ENCODE measurements at regions not wholly inside any gene's neighbourhood (a gene's known extent, or its start where the extent isn't known, plus 50 kb on each side); places are given as distances from the start of the nearest gene placed in this dataset.
A peak's percentile ranks its signal among the peaks of the same experiment; 100 is the strongest.

GRCh38 chr6:22670605-22671004 is 101.2 kb downstream of the HDGFL1 start:
- no peak for DNase-seq

DNA sequence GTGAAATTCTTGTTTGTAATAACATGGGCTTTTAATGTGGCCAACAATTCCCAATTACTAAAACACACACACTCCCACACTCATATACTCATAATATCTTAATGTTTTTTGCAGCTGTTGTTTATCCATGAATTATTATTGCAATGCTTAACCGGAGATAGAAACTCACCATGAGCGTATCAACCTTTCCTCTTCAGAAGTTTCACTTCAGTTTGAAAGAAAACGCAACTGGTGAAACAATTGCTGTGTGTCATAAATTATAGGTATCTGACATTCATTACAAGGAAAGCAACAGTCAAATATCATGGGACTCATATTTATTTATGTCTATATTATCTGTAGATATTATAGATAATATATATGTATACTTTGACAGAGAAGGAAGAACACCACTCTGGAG is 104.1 kb downstream of the HDGFL1 start:
- DNase-seq = no peak

DNA sequence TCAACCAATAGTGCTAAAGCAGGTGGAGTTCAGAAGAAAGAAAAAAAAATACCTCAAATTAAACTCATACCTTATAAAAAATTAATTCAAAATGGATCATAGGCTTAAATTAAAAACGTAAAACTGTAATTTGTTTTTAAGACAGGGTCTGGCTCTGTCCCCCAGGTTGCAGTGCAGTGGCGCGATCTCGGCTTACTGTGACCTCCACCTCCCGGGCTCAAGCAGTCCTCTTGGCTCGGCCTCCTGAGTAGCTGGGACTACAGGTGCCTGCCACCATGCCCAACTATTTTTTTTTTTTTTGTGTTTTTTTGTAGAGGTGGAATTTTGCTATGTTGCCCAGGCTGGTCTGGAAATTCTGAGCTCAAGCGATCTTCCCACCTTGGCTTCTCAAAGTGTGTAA is 111.6 kb downstream of the HDGFL1 start:
- no peak for DNase-seq

- DNase-seq = no peak
Measured at GRCh38 chr6:22681761-22682160, 112.4 kb downstream of the HDGFL1 start.

DNA sequence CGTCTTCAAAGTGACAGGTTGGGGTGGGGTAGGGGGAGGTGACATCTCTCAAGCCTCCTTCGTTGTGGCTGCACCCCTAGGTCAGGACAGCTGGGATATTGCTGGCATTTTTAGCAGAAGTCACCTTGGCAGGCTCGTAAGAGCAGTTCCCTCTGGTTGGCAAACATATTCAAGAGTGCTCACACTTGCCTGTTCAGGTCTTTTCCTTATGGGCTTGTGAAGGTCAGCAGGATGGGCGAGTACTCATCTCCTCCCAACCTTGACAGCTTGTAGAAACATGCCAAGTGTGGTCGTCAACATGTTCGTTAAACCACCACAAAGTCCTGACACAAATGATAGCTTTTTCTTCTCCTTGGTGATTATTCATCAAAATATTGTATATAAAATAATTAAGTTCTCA is 113.6 kb downstream of the HDGFL1 start:
- no peak for DNase-seq

GRCh38 chr6:22690446-22690845 is 121.1 kb downstream of the HDGFL1 start:
- no peak for DNase-seq

DNA sequence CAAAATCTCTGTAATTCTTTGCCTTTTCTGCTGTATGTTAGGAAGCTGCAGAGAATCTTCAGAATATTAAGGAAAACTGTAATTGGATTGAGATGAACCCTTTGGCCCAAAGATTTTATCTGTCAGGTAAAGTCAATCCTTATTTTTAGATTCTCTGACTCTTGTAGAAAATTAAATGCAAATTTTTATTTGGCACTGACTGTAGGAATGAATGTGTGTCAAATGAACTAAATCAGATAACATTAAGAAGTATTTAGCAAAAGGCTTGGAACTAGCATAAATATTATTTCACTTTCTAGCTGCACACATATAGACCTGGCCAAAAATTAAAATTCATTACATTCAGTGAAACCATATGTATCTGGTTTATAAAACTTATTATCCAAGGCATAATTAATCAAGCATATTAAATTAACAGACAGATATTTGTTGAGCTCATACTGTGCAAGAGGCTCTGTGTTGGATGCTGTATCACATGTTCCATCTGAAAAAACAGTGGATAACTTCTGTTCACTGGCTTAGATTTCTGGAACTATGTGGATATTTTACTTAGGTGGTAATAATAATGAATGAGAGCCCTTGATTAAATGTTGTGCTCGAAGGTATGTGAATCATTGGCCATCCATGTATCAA is 124.8 kb downstream of the HDGFL1 start:
- no peak for DNase-seq

GRCh38 chr6:22696481-22696880 is 127.1 kb downstream of the HDGFL1 start:
- no peak for DNase-seq

DNA sequence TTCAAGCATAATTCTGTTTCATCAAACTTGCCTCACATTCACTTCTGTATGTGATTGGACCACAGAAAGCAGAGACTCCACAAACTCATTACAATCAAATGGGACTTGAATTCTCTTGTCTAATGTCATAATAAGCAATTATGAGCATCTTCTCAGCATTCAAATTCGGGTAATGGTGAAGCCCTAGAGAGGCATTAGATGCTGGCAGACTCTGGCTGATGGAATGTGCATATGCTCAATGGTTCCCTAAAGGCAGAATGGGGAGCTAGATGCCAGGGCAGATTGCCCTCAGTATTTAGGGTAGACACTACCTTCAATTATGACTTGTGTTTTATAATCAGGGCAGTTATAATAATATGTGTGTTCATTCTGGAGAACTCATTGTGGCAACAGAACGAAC is 127.9 kb downstream of the HDGFL1 start:
- no peak for DNase-seq

DNA sequence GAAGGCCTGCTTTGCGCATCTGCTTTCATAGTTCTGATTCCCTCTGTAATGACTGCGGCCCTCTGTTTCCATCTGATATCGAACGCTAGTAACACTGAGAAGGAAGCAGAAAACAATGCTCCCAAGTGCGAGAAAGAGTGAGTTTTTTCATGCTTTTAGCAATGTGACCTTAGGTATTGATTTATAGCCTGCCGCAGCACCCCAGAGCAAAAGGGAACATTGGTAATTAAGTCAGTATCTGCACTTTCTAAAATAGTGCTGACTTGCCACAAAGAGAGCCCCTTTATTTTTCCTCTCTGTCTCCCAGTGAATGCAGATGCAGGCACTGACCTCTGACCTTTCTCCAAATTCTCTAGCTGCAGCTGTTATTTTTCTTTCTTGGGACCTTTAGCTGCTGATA is 129.8 kb downstream of the HDGFL1 start:
- DNase-seq = no peak

- no peak for DNase-seq
Measured at GRCh38 chr6:22706651-22707050, 137.3 kb downstream of the HDGFL1 start.

DNA sequence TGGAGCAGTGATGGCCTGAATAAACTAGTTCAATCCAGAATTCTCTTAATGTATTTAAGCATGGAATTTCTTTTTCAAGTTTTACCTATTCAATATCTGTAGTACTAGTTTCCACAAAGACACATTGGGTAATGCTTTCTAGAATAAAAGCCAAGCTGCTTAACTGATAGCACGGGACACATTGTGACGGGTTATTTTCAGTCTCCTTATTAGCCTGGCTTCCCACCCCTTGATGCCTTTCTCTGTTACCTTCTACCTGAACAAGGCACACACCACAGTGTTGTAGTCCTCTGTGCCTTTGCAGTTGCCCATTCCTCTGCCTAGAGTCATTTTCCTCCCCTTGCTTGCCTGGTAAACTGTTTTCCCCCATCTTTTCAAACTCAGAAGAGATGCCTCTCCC is 139.1 kb downstream of the HDGFL1 start:
- DNase-seq = no peak

DNA sequence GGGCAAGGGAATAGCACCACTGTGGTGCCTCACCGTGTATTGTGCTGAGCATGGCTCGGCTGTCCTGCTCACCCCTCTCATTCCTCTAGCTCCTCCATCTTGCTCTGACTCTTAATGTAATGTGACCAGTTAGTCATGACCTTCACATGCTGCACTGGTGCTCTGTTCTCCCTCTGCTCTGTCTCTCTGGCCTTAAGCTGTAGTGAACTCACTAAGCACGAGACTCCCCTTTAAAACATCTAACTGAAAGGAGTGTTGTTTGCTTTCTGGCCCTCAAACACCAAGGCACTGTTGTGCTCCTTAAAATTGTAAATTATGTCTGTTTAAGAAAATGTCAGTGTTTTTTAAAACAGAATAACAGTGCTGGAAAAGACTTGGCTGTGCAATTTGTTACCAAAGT is 140.4 kb downstream of the HDGFL1 start:
- no peak for DNase-seq

DNA sequence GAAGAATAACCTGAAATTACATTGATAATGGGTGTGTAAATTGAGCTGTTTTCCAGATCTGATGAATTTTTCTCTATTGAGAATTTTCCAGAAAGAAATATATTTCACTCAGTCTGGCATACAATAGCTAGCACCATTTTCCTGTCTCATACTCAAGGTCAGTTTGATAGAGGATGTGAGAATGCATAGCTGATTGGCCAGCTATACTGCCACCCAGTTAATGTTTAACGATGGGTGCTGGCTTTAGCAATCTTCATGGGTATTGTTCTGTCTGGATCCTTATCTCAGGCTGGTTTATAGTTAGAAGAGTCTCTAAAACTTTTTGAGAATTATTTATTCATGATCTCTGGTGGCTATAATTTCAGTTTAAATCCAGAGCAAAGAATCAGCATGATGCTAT is 147.4 kb downstream of the HDGFL1 start:
- no peak for DNase-seq

DNA sequence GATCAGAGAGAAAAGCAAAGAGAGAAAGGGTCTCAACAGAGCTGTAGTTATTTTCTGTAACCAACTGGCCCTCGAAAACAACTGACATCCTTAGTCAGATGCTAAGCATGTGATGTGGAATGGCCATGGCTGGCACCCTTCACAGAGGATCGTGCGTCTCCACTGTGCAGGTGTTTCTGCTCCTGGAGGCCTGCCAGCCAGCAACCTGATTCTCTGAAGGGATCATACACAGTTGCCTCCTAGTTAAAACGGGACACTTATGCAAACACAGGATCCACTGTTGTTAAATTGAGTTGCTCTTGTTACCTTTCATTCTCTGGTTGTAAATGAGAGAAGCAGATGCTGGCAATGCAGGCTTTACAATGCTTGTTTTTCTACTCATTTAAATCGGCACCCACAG is 148.5 kb downstream of the HDGFL1 start:
- DNase-seq = peak; percentile 93

GRCh38 chr6:22722913-22723312 is 153.5 kb downstream of the HDGFL1 start:
- DNase-seq = no peak

- no peak for DNase-seq
Measured at GRCh38 chr6:22726966-22727365, 157.6 kb downstream of the HDGFL1 start.

DNA sequence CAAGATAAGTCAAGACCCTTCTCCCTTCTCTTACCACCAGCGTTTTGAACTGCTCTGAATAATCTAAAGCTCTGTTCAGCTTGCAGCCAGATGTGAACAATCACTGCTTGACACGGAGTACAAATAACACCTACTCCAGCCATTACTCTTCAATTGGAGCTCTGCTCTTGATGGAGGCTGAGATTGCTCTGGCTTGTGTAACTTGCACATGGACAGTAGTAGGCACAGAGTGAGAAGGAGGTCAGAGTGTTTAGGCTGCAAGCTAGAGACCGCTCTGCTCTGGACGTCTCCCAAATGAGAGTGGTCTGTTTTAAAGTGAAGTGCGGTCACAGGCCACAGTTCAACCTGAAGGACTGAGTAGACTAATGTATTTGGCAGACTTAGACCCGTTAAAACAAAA is 158.3 kb downstream of the HDGFL1 start:
- no peak for DNase-seq

- DNase-seq = no peak
Measured at GRCh38 chr6:22732176-22732970, 163.0 kb downstream of the HDGFL1 start.

DNA sequence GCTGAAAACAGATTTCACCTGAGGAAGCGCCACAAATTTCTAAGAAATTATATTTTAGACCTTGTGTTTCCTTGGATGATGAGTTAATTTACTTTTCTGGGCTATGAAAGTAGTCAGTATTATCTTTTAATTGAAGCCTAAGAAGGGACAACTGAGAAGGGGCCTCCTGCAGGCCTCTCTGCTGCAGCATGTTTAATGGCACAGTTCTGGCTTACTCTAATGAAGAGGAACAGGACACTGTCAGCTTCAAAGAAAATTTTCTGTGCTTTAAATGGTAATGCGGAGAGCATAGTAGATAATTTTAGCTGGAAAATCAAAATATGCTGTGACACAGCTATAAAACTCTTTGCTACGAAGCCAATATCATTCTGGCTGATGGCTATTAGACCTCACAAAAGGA is 167.4 kb downstream of the HDGFL1 start:
- no peak for DNase-seq

DNA sequence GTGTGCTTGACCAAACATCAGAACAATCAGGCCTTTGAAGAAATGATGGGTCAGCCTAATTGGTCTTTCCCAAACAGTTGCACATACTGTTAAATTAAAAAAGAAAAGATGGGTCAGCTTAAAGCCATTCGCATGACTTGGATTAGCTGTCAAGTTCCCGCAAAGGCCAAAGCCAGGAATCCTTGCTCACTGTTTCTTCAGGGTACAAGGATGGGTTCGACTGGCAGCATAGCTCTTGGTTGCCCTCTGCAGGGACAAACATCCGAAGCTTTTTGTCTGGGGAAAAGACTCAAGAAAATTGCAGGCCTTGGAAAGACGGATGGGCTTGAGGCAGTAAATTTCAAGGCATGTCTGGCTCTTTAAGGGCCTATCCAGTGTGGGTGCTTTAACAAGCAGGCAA is 168.0 kb downstream of the HDGFL1 start:
- DNase-seq = no peak

DNA sequence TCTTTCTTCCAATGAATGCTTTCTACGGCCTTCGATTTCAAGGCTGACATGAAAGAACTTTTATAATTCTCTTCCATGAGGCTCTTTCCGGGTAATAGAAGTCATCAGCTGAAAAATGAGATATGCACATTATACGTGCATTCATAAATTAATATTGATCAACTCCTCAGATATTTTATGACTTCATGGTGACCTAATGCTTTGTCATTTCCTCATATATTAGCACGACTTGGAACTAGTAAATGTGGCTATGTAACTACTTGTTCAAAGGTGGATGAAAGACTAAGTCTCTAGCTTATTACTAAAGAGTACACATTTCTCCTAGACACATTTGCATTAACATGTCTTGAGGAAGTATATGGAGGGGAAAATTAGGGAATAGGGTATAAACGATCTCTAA is 168.8 kb downstream of the HDGFL1 start:
- DNase-seq = no peak

DNA sequence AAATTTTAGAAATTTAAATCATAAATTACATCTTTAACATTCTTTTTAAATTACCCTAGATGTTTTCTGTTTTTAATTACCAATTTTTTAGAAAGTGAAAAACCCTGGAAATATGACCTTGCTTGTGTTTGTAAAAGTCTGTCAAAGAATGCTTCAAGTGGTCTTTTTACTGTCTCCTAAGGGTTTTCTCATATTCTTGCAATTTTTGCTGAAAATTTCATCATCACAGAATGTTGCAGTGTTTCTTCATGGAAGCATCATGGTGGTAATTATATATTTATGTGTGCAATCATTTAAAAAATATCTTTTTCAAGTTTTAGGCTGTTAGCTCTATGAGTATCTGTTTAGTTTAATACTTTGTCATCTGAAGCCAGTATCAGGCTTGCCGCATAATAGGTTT is 178.2 kb downstream of the HDGFL1 start:
- DNase-seq = no peak

DNA sequence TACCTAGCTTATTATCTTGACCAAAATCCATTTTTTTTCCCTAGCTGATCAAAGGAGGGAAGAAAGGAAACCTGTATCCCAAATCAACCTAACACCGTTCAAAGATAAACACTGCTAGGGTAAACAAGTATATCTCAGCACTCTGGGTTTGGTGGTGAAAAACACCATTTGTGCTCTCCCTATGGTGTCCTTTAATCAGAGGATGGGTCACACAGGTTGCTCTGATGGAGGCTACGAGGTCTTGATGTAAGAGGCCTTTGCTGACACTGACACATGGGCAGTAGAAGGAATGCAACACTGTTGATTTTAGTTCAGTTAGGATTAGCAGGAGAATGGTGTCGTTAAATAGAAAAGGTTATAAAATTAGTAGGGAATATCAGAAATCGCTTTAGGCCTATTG is 179.3 kb downstream of the HDGFL1 start:
- no peak for DNase-seq

GRCh38 chr6:22749696-22750095 is 180.3 kb downstream of the HDGFL1 start:
- DNase-seq = no peak

All from SHP77 treated with DMSO at 0.1 percent for 48 hours (cell line).